H1 (cell line): ENCODE measurements at regions not wholly inside any gene's neighbourhood (a gene's known extent, or its start where the extent isn't known, plus 50 kb on each side); places are given as distances from the start of the nearest gene placed in this dataset.

Experiments used
- CTCF ChIA-PET: fragments of 300-600 bp; sonication (Branson Sonifier 250); formaldehyde crosslinking; loops from one replicate; lab custom pipeline; 2021; ENCODE audit not compliant: partially characterized antibody; lab: Charles Lee
- POLR2A ChIA-PET: fragments of 300-600 bp; sonication (Branson Sonifier 250); formaldehyde crosslinking; loops from one replicate; lab custom pipeline; 2021; ENCODE audit warnings: inconsistent platforms; ENCODE audit not compliant: partially characterized antibody; lab: Charles Lee
- DNase-seq, 2 experiments: peaks; one replicate each; pipeline versions ENCODE4 v3.0.0 to v3.0.0-alpha.2; 2010 to 2022; ENCODE audit warnings: low spot score in 2 of 2, low read depth in 1 of 2, mixed read lengths in 1 of 2
- FAIRE-seq: peaks from 2 replicates; lab custom pipeline; 2011; peaks lifted over from hg19 to GRCh38; lab: Jason Lieb, UNC
- H2AFZ ChIP-seq: 2 replicates; pipeline ENCODE4 v1.8.1; 2012; ENCODE audit warnings: low read length, inconsistent platforms
- H2AK5ac ChIP-seq: 2 replicates; pipeline ENCODE4 v1.6.1; 2013; ENCODE audit warnings: low read depth, low read length
- H2BK120ac ChIP-seq: replicated peaks from 2 replicates; pipeline ENCODE3; 2013; ENCODE audit warnings: low read depth, low read length, inconsistent platforms
- H2BK12ac ChIP-seq: 2 replicates; pipeline ENCODE4 v1.6.1; 2013; ENCODE audit warnings: low read depth, low read length
- H2BK15ac ChIP-seq: 2 replicates; pipeline ENCODE4 v1.6.1; 2013; ENCODE audit warnings: low read length
- H2BK20ac ChIP-seq: 2 replicates; pipeline ENCODE4 v1.6.1; 2013; ENCODE audit warnings: low read length
- H2BK5ac ChIP-seq: 2 replicates; pipeline ENCODE4 v1.6.1; 2013; ENCODE audit warnings: low read depth, low read length
- H3K14ac ChIP-seq: 2 replicates; pipeline ENCODE4 v1.6.1; 2013; ENCODE audit warnings: inconsistent platforms; ENCODE audit not compliant: insufficient read length
- H3K18ac ChIP-seq: 2 replicates; pipeline ENCODE4 v1.6.1; 2013; ENCODE audit warnings: low read length; ENCODE audit errors: extremely low read depth
- H3K23ac ChIP-seq: 2 replicates; pipeline ENCODE4 v1.6.1; 2013; ENCODE audit warnings: inconsistent platforms; ENCODE audit not compliant: insufficient read length
- H3K23me2 ChIP-seq: 2 replicates; pipeline ENCODE4 v1.6.1; 2013; ENCODE audit warnings: low read depth, low read length
- H3K27ac ChIP-seq: 2 replicates; pipeline ENCODE4 v1.6.1; 2011; ENCODE audit warnings: low read depth, low read length, inconsistent platforms
- H3K27me3 ChIP-seq, 4 experiments: replicated peaks in 1 of 4; 1 replicate in 1 of 4; 2 replicates in 3 of 4; pipeline versions ENCODE4 v1.6.1 to v1.8.1; 2011 to 2013; ENCODE audit warnings: low read length in 3 of 4, mild to moderate bottlenecking in 3 of 4, inconsistent platforms in 2 of 4, mixed read lengths in 2 of 4, moderate library complexity in 1 of 4; ENCODE audit not compliant: control insufficient read depth in 3 of 4, insufficient read depth in 3 of 4; ENCODE audit errors: extremely low read depth in 1 of 4
- H3K36me3 ChIP-seq, 4 experiments: 2 replicates each; pipeline versions ENCODE4 v1.6.1 to v1.8.1; 2011 to 2013; ENCODE audit warnings: mild to moderate bottlenecking in 4 of 4, low read length in 3 of 4, moderate library complexity in 2 of 4, control low read depth in 1 of 4, inconsistent platforms in 1 of 4; ENCODE audit not compliant: insufficient read depth in 4 of 4, control insufficient read depth in 2 of 4
- H3K4ac ChIP-seq: replicated peaks from 2 replicates; pipeline ENCODE3; 2013; ENCODE audit warnings: low read length, low read depth, mixed read lengths, inconsistent platforms; ENCODE audit not compliant: insufficient read length
- H3K4me1 ChIP-seq, 4 experiments: replicated peaks in 1 of 4; 1 replicate in 1 of 4; 2 replicates in 3 of 4; pipeline versions ENCODE4 v1.6.1 to v1.8.1; 2011 to 2013; ENCODE audit warnings: low read length in 3 of 4, inconsistent platforms in 2 of 4, mixed read lengths in 1 of 4; ENCODE audit not compliant: insufficient read depth in 4 of 4, control insufficient read depth in 3 of 4
- H3K4me2 ChIP-seq, 2 experiments: 2 replicates each; pipeline versions ENCODE4 v1.6.1 to v1.8.1; 2011 to 2013; ENCODE audit warnings: low read depth in 2 of 2, low read length in 2 of 2, control low read depth in 1 of 2, inconsistent platforms in 1 of 2, mild to moderate bottlenecking in 1 of 2; ENCODE audit not compliant: insufficient read depth in 1 of 2
- H3K4me3 ChIP-seq, 4 experiments: fragments of 200-600, 300-600 bp in 1 of 4; sonication (generic), shearing (Covaris generic), sonication (Bioruptor Twin) in 1 of 4; 2 replicates each; pipeline versions ENCODE4 v1.5.1 to v1.8.1; 2011 to 2016; ENCODE audit warnings: low read length in 4 of 4, low read depth in 3 of 4, control low read depth in 2 of 4, inconsistent platforms in 2 of 4, mild to moderate bottlenecking in 2 of 4, mixed read lengths in 1 of 4, moderate library complexity in 1 of 4; ENCODE audit not compliant: insufficient read depth in 2 of 4; ENCODE audit errors: extremely low read depth in 1 of 4
- H3K56ac ChIP-seq: replicated peaks from 2 replicates; pipeline ENCODE3; 2013; ENCODE audit warnings: low read depth, mild to moderate bottlenecking, mixed read lengths, low read length, inconsistent platforms; ENCODE audit not compliant: insufficient read length
- H3K79me1 ChIP-seq: 2 replicates; pipeline ENCODE4 v1.6.1; 2013; ENCODE audit warnings: low read depth, low read length, control low read depth
- H3K79me2 ChIP-seq, 2 experiments: 2 replicates each; pipeline versions ENCODE4 v1.6.1 to v1.8.1; 2012 to 2013; ENCODE audit warnings: low read length in 2 of 2, mild to moderate bottlenecking in 2 of 2, inconsistent platforms in 1 of 2; ENCODE audit not compliant: insufficient read depth in 2 of 2, control insufficient read depth in 1 of 2
- H3K9ac ChIP-seq, 4 experiments: replicated peaks in 1 of 4; 1 replicate in 1 of 4; 2 replicates in 3 of 4; pipeline versions ENCODE4 v1.6.1 to v1.8.1; 2011 to 2013; ENCODE audit warnings: low read depth in 3 of 4, low read length in 3 of 4, control low read depth in 2 of 4, mild to moderate bottlenecking in 2 of 4, moderate library complexity in 2 of 4, inconsistent platforms in 1 of 4; ENCODE audit errors: extremely low read depth in 1 of 4
- H3K9me3 ChIP-seq, 2 experiments: 2 replicates each; pipeline versions ENCODE4 v1.6.1 to v1.8.1; 2012 to 2013; ENCODE audit warnings: mild to moderate bottlenecking in 2 of 2, moderate library complexity in 2 of 2, control low read depth in 1 of 2, inconsistent platforms in 1 of 2, low read depth in 1 of 2, low read length in 1 of 2, mixed read lengths in 1 of 2; ENCODE audit not compliant: insufficient read depth in 2 of 2
- H4K20me1 ChIP-seq, 2 experiments: replicated peaks in 1 of 2; 2 replicates each; pipeline versions ENCODE3 to v1.8.1; 2011 to 2013; ENCODE audit warnings: inconsistent platforms in 2 of 2, low read length in 2 of 2, mild to moderate bottlenecking in 1 of 2; ENCODE audit not compliant: insufficient read depth in 2 of 2, control insufficient read depth in 1 of 2
- H4K5ac ChIP-seq: 2 replicates; pipeline ENCODE4 v1.6.1; 2013; ENCODE audit warnings: low read length, low read depth, mixed read lengths, inconsistent platforms; ENCODE audit not compliant: insufficient read length
- H4K8ac ChIP-seq: 2 replicates; pipeline ENCODE4 v1.8.0; 2013; ENCODE audit warnings: mild to moderate bottlenecking, moderate library complexity, low read length, inconsistent platforms; ENCODE audit not compliant: insufficient read depth; ENCODE audit errors: extremely low read depth
- H4K91ac ChIP-seq: replicated peaks from 2 replicates; pipeline ENCODE3; 2013; ENCODE audit warnings: low read length, mixed read lengths, inconsistent platforms; ENCODE audit not compliant: insufficient read length
- BRCA1 ChIP-seq: IDR thresholded peaks from 2 replicates; pipeline ENCODE4 v1.6.1; 2012; ENCODE audit warnings: low read depth, low read length, improper control_type of control experiment
- CHD1 ChIP-seq: IDR thresholded peaks from 2 replicates; pipeline ENCODE4 v1.6.1; 2012; ENCODE audit warnings: low read depth, low read length, improper control_type of control experiment
- EP300 ChIP-seq, 2 experiments: IDR thresholded peaks; 1 replicate in 1 of 2; 2 replicates in 1 of 2; pipeline ENCODE4 v1.6.1; 2011 to 2012; ENCODE audit warnings: low read depth in 2 of 2, low read length in 2 of 2, mild to moderate bottlenecking in 2 of 2, borderline replicate concordance in 1 of 2, inconsistent platforms in 1 of 2, moderate library complexity in 1 of 2
- MAX ChIP-seq: IDR thresholded peaks from 2 replicates; pipeline ENCODE4 v1.6.1; 2012; ENCODE audit warnings: inconsistent platforms
- POLR2A ChIP-seq, 2 experiments: IDR thresholded peaks; 1 replicate in 1 of 2; 2 replicates in 1 of 2; pipeline ENCODE4 v1.6.1; 2011; ENCODE audit warnings: low read depth in 2 of 2, low read length in 2 of 2, mild to moderate bottlenecking in 2 of 2; ENCODE audit errors: control extremely low read depth in 1 of 2
- WGBS, 2 experiments: shearing (Covaris generic) in 1 of 2; methylation state at CpG; one replicate each; pipeline versions ENCODE4 v1.1.6 to v1.1.7; 2013 to 2015; ENCODE audit warnings: low lambda C conversion rate in 2 of 2, mixed read lengths in 2 of 2, inconsistent platforms in 1 of 2, low coverage in 1 of 2, missing lambda C conversion rate in 1 of 2; ENCODE audit not compliant: insufficient replicate concordance in 2 of 2, insufficient coverage in 1 of 2, insufficient read length in 1 of 2; ENCODE audit errors: extremely low coverage in 1 of 2, missing lambda C conversion rate in 1 of 2; 5-methylcytosine and 5-hydroxymethylcytosine counted together

GRCh38 chr6:48535582-48536009, 424.6 kb upstream of the PTCHD4 start:
- CTCF ChIA-PET = interaction anchor here (0.6 to 1.3 kb wide), 2 partner anchors 230 to 795 kb away, joined by 3 read pairs; no protein-coding TSS in a partner anchor
- no peak overlapping the region for H3K4me3 ChIP-seq
- DNase-seq = no peak
- no peak overlapping the region for H3K4me2 ChIP-seq
- H3K79me2 ChIP-seq = no peaks in the 10 kb centered on the region
- no peaks in the 10 kb centered on the region for H3K4me1 ChIP-seq
- no peak overlapping the region for H2BK15ac ChIP-seq
- 0% methylated on average over 1 of the region's 1 CpG; no CpG with 5 or more reads in 1 of the 2 experiments for WGBS, 2 experiments
- no peak overlapping the region for H2BK5ac ChIP-seq
- H2AFZ ChIP-seq = 0 out of 2 replicates have a peak overlapping the region, but pooled peaks have one; percentile 36
- no peak overlapping the region for H3K14ac ChIP-seq
- no peak overlapping the region for H3K9ac ChIP-seq
- no peak overlapping the region for H3K56ac ChIP-seq
- no peak overlapping the region for H4K5ac ChIP-seq
- no peak overlapping the region for H2BK12ac ChIP-seq
- no peak overlapping the region for H2BK20ac ChIP-seq
- H3K23ac ChIP-seq = no peak overlapping the region
- H3K18ac ChIP-seq = no peak overlapping the region; the same call in 1 of the 2 replicates
- H4K20me1 ChIP-seq = no peaks in the 10 kb centered on the region
- H2AK5ac ChIP-seq = no peak overlapping the region
- H3K23me2 ChIP-seq = no peaks in the 10 kb centered on the region
- no peaks in the 10 kb centered on the region for H3K36me3 ChIP-seq
- H4K91ac ChIP-seq = no peak overlapping the region
- no peaks in the 10 kb centered on the region for H3K27me3 ChIP-seq
- POLR2A ChIA-PET = no interaction called here
- no peak for FAIRE-seq
- no peak overlapping the region for H2BK120ac ChIP-seq
- no peak overlapping the region for H3K27ac ChIP-seq
- peak overlapping the region; percentile 16 for H3K4ac ChIP-seq
- H3K79me1 ChIP-seq = no peaks in the 10 kb centered on the region
- H4K8ac ChIP-seq = no peak overlapping the region
- H3K9me3 ChIP-seq = no peaks in the 10 kb centered on the region
- TF ChIP-seq BRCA1 = 0 out of 2 replicates have a peak, but pooled peaks have one; percentile 43
- TF ChIP-seq EP300 (IDR thresholded peaks at IDR 0.05; ENCODE audit: borderline replicate concordance in 1 of 2, low read depth in 2 of 2, low read length in 2 of 2) = no peak
- no peak for TF ChIP-seq MAX
- TF ChIP-seq POLR2A (IDR thresholded peaks at IDR 0.05; ENCODE audit: control extremely low read depth in 1 of 2, low read depth in 2 of 2, low read length in 2 of 2) = no peak
- TF ChIP-seq CHD1 = no peak
